ENCODE measurements at regions not wholly inside any gene's neighbourhood (a gene's known extent, or its start where the extent isn't known, plus 50 kb on each side); places are given as distances from the start of the nearest gene placed in this dataset.

DNA sequence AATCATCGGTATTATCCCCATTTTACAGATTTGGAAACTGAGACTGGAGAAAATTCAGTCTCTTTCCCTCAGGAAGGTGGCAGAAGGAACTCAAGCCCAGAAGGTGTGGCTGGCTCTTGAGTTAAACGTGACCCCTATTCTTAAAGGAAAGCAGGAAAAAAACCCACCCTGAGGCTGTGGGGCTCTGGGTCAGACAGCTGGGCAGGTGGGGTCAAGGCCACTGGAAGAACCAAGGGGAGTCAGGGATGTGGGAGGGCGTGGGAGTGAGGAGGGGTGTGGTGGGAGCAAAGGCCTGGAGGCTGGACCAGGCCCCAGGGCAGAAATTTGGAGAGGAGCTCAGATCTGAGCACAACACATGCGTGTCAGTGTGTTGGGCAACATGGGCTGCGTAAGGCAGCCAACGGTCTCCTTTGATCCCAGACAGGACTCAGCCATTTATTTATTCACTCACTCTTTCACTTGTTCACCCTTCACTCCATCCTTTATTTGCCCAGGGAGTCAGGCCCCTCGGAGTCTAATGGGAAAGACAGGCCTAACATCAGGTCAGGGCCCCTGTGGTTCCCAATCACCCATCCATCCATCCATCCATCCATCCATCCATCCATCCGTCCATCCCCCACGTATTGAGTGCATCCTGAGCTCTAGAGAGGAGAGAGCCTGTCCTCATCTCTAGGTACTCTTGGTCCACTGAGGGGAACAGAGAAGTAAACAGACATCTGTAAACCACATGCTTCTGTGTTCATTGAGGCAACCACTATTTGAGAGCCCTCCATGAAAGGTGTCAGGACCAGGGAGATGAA, 165.0 kb downstream of the VEGFA start:
- TF ChIP-seq, protein P1, sequence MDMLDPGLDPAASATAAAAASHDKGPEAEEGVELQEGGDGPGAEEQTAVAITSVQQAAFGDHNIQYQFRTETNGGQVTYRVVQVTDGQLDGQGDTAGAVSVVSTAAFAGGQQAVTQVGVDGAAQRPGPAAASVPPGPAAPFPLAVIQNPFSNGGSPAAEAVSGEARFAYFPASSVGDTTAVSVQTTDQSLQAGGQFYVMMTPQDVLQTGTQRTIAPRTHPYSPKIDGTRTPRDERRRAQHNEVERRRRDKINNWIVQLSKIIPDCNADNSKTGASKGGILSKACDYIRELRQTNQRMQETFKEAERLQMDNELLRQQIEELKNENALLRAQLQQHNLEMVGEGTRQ (IDR thresholded peaks at IDR 0.05; ENCODE audit: borderline replicate concordance, low read depth, low read length): no peak
- no peak for TF ChIP-seq HDAC6 (IDR thresholded peaks at IDR 0.05; ENCODE audit: unreplicated experiment)
- TF ChIP-seq MTA3 (IDR thresholded peaks at IDR 0.05; ENCODE audit: borderline replicate concordance, low read length): no peak
- TF ChIP-seq ZNF274 (IDR thresholded peaks at IDR 0.05; ENCODE audit: insufficient read depth, insufficient read length): no peak
- TF ChIP-seq, protein P2, sequence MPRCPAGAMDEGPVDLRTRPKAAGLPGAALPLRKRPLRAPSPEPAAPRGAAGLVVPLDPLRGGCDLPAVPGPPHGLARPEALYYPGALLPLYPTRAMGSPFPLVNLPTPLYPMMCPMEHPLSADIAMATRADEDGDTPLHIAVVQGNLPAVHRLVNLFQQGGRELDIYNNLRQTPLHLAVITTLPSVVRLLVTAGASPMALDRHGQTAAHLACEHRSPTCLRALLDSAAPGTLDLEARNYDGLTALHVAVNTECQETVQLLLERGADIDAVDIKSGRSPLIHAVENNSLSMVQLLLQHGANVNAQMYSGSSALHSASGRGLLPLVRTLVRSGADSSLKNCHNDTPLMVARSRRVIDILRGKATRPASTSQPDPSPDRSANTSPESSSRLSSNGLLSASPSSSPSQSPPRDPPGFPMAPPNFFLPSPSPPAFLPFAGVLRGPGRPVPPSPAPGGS (IDR thresholded peaks at IDR 0.05; ENCODE audit: borderline replicate concordance, insufficient read depth, low read depth, low read length, poor library complexity, severe bottlenecking): no peak
- TF ChIP-seq CBFB (IDR thresholded peaks at IDR 0.05; ENCODE audit: low read depth): no peak
- no peak for TF ChIP-seq ETV6 (conservative IDR thresholded peaks at IDR 0.05 in 1 of 2, IDR thresholded peaks at IDR 0.05 in 1 of 2; ENCODE audit: borderline replicate concordance in 1 of 2, low read depth in 1 of 2)
- TF ChIP-seq, protein P3, sequence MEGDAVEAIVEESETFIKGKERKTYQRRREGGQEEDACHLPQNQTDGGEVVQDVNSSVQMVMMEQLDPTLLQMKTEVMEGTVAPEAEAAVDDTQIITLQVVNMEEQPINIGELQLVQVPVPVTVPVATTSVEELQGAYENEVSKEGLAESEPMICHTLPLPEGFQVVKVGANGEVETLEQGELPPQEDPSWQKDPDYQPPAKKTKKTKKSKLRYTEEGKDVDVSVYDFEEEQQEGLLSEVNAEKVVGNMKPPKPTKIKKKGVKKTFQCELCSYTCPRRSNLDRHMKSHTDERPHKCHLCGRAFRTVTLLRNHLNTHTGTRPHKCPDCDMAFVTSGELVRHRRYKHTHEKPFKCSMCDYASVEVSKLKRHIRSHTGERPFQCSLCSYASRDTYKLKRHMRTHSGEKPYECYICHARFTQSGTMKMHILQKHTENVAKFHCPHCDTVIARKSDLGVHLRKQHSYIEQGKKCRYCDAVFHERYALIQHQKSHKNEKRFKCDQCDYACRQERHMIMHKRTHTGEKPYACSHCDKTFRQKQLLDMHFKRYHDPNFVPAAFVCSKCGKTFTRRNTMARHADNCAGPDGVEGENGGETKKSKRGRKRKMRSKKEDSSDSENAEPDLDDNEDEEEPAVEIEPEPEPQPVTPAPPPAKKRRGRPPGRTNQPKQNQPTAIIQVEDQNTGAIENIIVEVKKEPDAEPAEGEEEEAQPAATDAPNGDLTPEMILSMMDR (IDR thresholded peaks at IDR 0.05 in 2 of 3, conservative IDR thresholded peaks at IDR 0.05 in 1 of 3; ENCODE audit: control insufficient read depth in 2 of 3, extremely low read depth in 1 of 3, insufficient read depth in 1 of 3, low read depth in 3 of 3, low read length in 3 of 3): no peak
